GM06990 (cell line): ENCODE measurements at regions not wholly inside any gene's neighbourhood (a gene's known extent, or its start where the extent isn't known, plus 50 kb on each side); places are given as distances from the start of the nearest gene placed in this dataset.

Experiments
- DNase-seq: peaks from one replicate; pipeline ENCODE4 v3.0.0-alpha.2; 2011; ENCODE audit not compliant: insufficient read length; ENCODE audit errors: extremely low read depth
- H3K27me3 ChIP-seq: replicated peaks from 2 replicates; pipeline ENCODE4 v1.6.0; 2011; ENCODE audit warnings: low read length; ENCODE audit not compliant: control insufficient read depth, insufficient read depth
- H3K36me3 ChIP-seq: 2 replicates; pipeline ENCODE4 v1.5.1; 2011; ENCODE audit warnings: low read length; ENCODE audit not compliant: control insufficient read depth, insufficient read depth
- H3K4me3 ChIP-seq: replicated peaks from 2 replicates; pipeline ENCODE4 v1.5.1; 2011; ENCODE audit warnings: low read depth, mild to moderate bottlenecking, control low read depth, low read length
- CTCF ChIP-seq: IDR thresholded peaks from 2 replicates; pipeline ENCODE4 v1.5.1; 2011; ENCODE audit warnings: low read length, control low read depth, mild to moderate bottlenecking, inconsistent platforms; ENCODE audit not compliant: insufficient read depth, poor library complexity, severe bottlenecking

- DNase-seq: no peak
- no peak overlapping the region for H3K4me3 ChIP-seq
- no peaks in the 10 kb centered on the region for H3K27me3 ChIP-seq
- H3K36me3 ChIP-seq: no peaks in the 10 kb centered on the region
- no peak for TF ChIP-seq CTCF
Observed at GRCh38 chr3:16658004-16658924, 53.0 kb upstream of the DAZL start.

GRCh38 chr3:16658925-16659793 lies 53.9 kb upstream of the DAZL start:
- no peak for TF ChIP-seq CTCF
- H3K27me3 ChIP-seq: no peaks in the 10 kb centered on the region
- no peaks in the 10 kb centered on the region for H3K36me3 ChIP-seq
- no peak overlapping the region for H3K4me3 ChIP-seq
- DNase-seq: no peak

- Histone ChIP-seq H3K36me3 (no peaks in the 10 kb centered on the region), H3K27me3 (no peaks in the 10 kb centered on the region; the same call in 1 of the 2 replicates), H3K4me3 (no peak overlapping the region)
- TF ChIP-seq CTCF: no peak
- no peak for DNase-seq
Observed at GRCh38 chr3:16663854-16664712, 58.9 kb upstream of the DAZL start.

- no peaks in the 10 kb centered on the region; the same call in 1 of the 2 replicates for H3K27me3 ChIP-seq
- no peak overlapping the region for H3K4me3 ChIP-seq
- TF ChIP-seq CTCF: no peak
- DNase-seq: no peak
- no peaks in the 10 kb centered on the region for H3K36me3 ChIP-seq
Observed at GRCh38 chr3:16665282-16665741, 60.1 kb upstream of the DAZL start.

GRCh38 chr3:16666206-16666605 lies 61.0 kb upstream of the DAZL start:
- Histone ChIP-seq H3K27me3 (no peaks in the 10 kb centered on the region; the same call in 1 of the 2 replicates), H3K36me3 (no peaks in the 10 kb centered on the region), H3K4me3 (no peak overlapping the region)
- no peak for DNase-seq
- TF ChIP-seq CTCF: no peak
